ENCODE measurements at regions not wholly inside any gene's neighbourhood (a gene's known extent, or its start where the extent isn't known, plus 50 kb on each side); places are given as distances from the start of the nearest gene placed in this dataset.

DNA sequence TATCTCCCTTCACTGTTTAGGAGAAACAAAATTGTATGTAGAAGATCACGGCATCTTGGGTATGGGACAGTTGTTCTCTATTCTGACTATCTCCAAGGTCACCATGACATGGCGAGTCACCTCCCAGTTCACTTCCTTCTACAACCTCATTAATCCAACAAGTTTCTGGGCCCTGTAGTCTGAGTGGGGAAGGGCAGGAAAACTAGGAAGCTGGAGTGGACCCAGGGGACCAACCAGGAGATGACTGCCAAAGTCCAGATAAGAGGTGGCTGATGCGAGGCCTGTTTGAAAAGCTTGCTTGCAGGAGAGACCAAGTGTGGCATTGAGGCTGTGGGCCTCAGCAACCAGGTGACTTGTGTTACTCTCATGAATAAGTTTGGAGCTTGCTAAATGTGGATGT lies 584.9 kb downstream of the TNS3 start:
- Histone ChIP-seq H3K27me3 (ENCODE audit: control insufficient read depth, insufficient read depth, low read length) (no peaks in the 10 kb centered on the region; the same call in 1 of the 2 replicates), H3K36me3 (ENCODE audit: control insufficient read depth, insufficient read depth, low read length) (no peaks in the 10 kb centered on the region), H3K4me3 (ENCODE audit: low read depth, low read length) (no peak overlapping the region)
- ChIA-PET CTCF (interaction anchor here (1.4 kb wide), 1 partner anchor 36 kb away, joined by 3 read pairs; no protein-coding TSS in a partner anchor), POLR2A (no interaction called here)
- TF ChIP-seq CTCF (IDR thresholded peaks at IDR 0.05; ENCODE audit: insufficient read depth, low read depth, low read length) = no peak
- DNase-seq (ENCODE audit: low read depth) = no peak

DNA sequence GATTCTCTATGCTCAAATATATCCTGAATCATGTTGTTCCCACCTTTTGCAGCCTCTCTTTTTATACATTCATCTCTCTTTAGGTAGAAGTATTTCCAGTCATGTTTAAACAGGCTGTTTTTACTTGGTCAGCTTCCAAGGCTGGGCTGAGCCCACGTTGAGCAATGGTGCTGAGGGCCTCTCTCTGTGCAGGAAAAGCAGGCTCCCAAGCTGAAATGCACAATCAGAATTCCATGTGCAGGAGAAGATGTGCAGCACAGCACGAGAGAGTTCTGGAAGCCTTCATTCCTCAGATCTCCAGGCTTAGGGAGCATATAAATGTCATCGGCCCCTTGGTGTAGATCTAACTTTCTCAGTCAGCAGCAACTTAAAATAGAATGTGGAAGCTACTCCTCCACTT lies 588.5 kb downstream of the TNS3 start:
- no peak for DNase-seq (ENCODE audit: low read depth)
- ChIA-PET POLR2A (no interaction called here), CTCF (interaction anchor here (1.0 kb wide), 1 partner anchor 9 kb away, joined by 4 read pairs; no protein-coding TSS in a partner anchor)
- no peaks in the 10 kb centered on the region for H3K27me3 ChIP-seq (ENCODE audit: control insufficient read depth, insufficient read depth, low read length)
- no peak overlapping the region for H3K4me3 ChIP-seq (ENCODE audit: low read depth, low read length)
- H3K36me3 ChIP-seq (ENCODE audit: control insufficient read depth, insufficient read depth, low read length) = no peaks in the 10 kb centered on the region
- no peak for TF ChIP-seq CTCF (IDR thresholded peaks at IDR 0.05; ENCODE audit: insufficient read depth, low read depth, low read length)

- Histone ChIP-seq H3K27me3 (ENCODE audit: control insufficient read depth, insufficient read depth, low read length) (no peaks in the 10 kb centered on the region), H3K4me3 (ENCODE audit: low read depth, low read length) (no peak overlapping the region), H3K36me3 (ENCODE audit: control insufficient read depth, insufficient read depth, low read length) (no peaks in the 10 kb centered on the region)
- no peak for TF ChIP-seq CTCF (IDR thresholded peaks at IDR 0.05; ENCODE audit: insufficient read depth, low read depth, low read length)
- POLR2A ChIA-PET = interaction anchor here (0.6 kb wide), 1 partner anchor 65 kb away, joined by 3 read pairs; no protein-coding TSS in a partner anchor
- CTCF ChIA-PET = interaction anchor here (0.9 kb wide), 1 partner anchor 1072 kb away, joined by 3 read pairs; no protein-coding TSS in a partner anchor
- no peak for DNase-seq (ENCODE audit: low read depth)
Measured at GRCh38 chr7:46990761-46991160, 591.1 kb downstream of the TNS3 start.

DNA sequence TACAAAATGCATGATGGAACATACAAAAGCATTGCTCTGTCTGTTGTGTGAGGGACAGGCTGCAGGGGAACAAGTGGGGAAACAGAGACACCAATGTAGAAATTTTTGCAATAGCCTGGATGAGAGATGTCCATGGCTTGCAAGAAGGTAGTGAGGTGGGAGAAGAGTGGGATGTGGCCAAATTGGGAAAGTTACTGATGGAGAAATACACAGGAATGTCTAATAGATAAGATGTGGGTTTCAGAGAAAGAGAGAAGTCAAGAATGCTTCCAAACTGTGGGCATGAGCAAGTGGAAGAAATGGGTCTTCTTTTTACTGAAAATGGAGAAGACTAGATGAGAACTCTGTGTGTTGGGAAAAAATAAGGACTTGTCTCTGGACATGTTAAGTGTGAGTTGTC lies 592.7 kb downstream of the TNS3 start:
- ChIA-PET CTCF (no interaction called here), POLR2A (no interaction called here)
- no peak for TF ChIP-seq CTCF (IDR thresholded peaks at IDR 0.05; ENCODE audit: insufficient read depth, low read depth, low read length)
- no peaks in the 10 kb centered on the region for H3K27me3 ChIP-seq (ENCODE audit: control insufficient read depth, insufficient read depth, low read length)
- no peaks in the 10 kb centered on the region for H3K36me3 ChIP-seq (ENCODE audit: control insufficient read depth, insufficient read depth, low read length)
- no peak for DNase-seq (ENCODE audit: low read depth)
- no peak overlapping the region for H3K4me3 ChIP-seq (ENCODE audit: low read depth, low read length)

DNA sequence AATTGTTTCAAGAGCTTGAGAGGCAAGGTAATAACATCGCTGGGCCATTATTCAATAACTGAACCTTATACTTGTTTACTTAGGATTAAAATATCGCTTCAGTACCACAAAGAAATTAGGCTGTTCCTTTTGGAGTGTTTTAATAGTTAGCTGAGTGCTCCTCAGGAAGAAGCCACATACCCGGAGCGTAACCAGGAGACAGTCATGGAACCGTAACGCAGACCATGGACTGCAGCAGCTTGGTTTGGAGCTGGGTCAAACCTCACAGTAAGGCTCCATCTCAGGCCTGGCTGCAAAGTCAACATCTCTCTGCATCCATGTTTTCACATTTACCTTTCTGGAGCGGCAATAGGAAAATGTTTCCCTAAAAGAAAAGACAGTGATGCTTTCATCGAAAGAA lies 599.0 kb downstream of the TNS3 start:
- ChIA-PET CTCF (no interaction called here), POLR2A (no interaction called here)
- Histone ChIP-seq H3K36me3 (ENCODE audit: control insufficient read depth, insufficient read depth, low read length) (no peaks in the 10 kb centered on the region), H3K4me3 (ENCODE audit: low read depth, low read length) (no peak overlapping the region), H3K27me3 (ENCODE audit: control insufficient read depth, insufficient read depth, low read length) (no peaks in the 10 kb centered on the region)
- TF ChIP-seq CTCF (IDR thresholded peaks at IDR 0.05; ENCODE audit: insufficient read depth, low read depth, low read length) = no peak
- DNase-seq (ENCODE audit: low read depth) = no peak
